Lower lobe of right lung (tissue), 2 donors: ENCODE measurements at regions not wholly inside any gene's neighbourhood (a gene's known extent, or its start where the extent isn't known, plus 50 kb on each side); places are given as distances from the start of the nearest gene placed in this dataset.

Experiments used
- ATAC-seq, 2 donors: fragments of 200-7000 bp; cut with Tn5 transposase; one replicate each; pipeline ENCODE4 v1.9.1; 2020 to 2022; ENCODE audit warnings: mild to moderate bottlenecking in 2 of 2, moderate library complexity in 2 of 2
- DNase-seq: peaks from one replicate; pipeline ENCODE4 v3.0.0-alpha.2; 2020
- H3K27ac ChIP-seq: fragments of 200-600 bp; one replicate; pipeline ENCODE4 v1.8.0; 2022
- H3K27me3 ChIP-seq: fragments of 200-600 bp; one replicate; pipeline ENCODE4 v1.8.0; 2022; ENCODE audit warnings: low read depth
- H3K36me3 ChIP-seq: fragments of 200-600 bp; one replicate; pipeline ENCODE4 v1.8.0; 2022; ENCODE audit warnings: mild to moderate bottlenecking
- H3K4me1 ChIP-seq: fragments of 200-600 bp; one replicate; pipeline ENCODE4 v1.8.0; 2022
- H3K4me3 ChIP-seq: fragments of 200-600 bp; one replicate; pipeline ENCODE4 v1.8.0; 2022; ENCODE audit warnings: mild to moderate bottlenecking
- H3K9me3 ChIP-seq: fragments of 200-600 bp; one replicate; pipeline ENCODE4 v1.8.0; 2022
- CTCF ChIP-seq: fragments of 200-600 bp; IDR thresholded peaks from one replicate; pipeline ENCODE4 v1.8.0; 2022; ENCODE audit warnings: antibody characterized with exemption, mild to moderate bottlenecking
- intact Hi-C: fragments of 100-400 bp; cut with DNase I; formaldehyde crosslinking; loops from one replicate; pipeline ENCODE4 v1.11.0; 2022
- donor health status: DM: no; HTN: yes; CAD: no; lungs with severe emphysema.

GRCh38 chr4:25535701-25536473 is 119.8 kb upstream of the SLC34A2 start:
- intact Hi-C loops = no loop called here
- Histone ChIP-seq H3K27ac (no peak overlapping the region), H3K27me3 (no peaks in the 10 kb centered on the region), H3K36me3 (no peaks in the 10 kb centered on the region), H3K4me3 (no peak overlapping the region), H3K4me1 (peaks cover 6% of the 10 kb centered on the region), H3K9me3 (no peaks in the 10 kb centered on the region)
- DNase-seq (peak; percentile 54), ATAC-seq (peak; percentile 94 to 95)
- no peak for TF ChIP-seq CTCF

DNA sequence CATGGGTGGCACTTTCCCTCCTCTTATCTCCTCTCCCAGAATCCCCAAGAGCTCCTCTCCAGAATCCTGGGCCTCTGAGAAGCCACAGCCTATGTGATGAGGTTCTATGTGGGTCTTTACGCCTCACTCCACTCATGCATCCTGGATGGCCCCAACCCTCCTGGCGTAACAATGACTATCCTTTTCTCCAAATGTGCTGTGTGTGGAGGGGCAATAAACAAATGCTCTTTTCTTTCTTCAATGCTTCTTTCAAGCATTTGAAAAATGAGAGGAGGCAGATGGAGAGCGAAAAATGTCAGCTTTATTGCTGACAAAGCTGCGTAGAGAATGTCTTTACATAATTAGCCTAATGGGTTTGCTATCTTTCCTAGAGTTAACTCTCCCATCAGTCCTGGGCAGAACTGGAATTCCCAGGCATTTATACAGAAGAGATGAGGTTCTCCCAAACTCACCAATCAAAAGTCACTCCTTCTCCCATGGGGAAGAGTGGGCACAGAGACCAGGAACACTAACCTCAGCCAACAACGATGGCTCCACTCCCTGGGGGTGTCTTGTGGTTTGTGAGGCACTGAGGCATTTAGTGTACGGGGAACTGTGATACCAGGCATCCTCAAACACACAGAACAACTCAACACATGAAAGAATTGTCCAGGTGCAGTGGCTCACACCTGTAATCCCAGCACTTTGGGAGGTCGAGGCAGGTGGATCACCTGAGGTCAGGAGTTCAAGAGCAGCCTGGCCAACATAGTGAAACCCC is 118.9 kb upstream of the SLC34A2 start:
- no peaks in the 10 kb centered on the region for H3K27me3 ChIP-seq
- DNase-seq = no peak
- H3K4me3 ChIP-seq = no peak overlapping the region
- no peaks in the 10 kb centered on the region for H3K9me3 ChIP-seq
- H3K36me3 ChIP-seq = no peaks in the 10 kb centered on the region
- H3K4me1 ChIP-seq = peaks cover 6% of the 10 kb centered on the region
- ATAC-seq = peak; percentile 12 to 46
- peak overlapping the region; percentile 46 for H3K27ac ChIP-seq
- TF ChIP-seq CTCF = no peak
- intact Hi-C loops = no loop called here

DNA sequence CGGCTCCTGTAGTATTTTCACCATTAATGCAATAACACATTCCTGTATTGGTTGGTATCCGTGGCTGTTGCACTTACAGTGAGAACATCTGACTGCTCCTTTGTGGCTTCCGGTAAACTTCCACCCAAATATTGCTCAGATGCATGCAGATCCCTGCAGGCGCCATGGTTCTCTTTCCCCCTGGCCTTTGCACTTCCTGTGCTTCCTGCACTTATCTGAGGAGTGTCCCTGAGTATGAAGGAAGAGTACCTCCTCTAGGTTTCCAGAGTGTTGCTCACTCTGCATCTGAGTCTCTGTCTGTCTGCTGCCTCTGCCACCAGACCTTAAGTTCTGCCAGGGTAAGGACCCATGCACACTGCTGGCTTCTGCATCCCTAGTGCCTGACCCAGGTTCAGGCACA is 117.2 kb upstream of the SLC34A2 start:
- no peak for ATAC-seq
- no peak for TF ChIP-seq CTCF
- DNase-seq = no peak
- no peaks in the 10 kb centered on the region for H3K9me3 ChIP-seq
- H3K36me3 ChIP-seq = no peaks in the 10 kb centered on the region
- H3K4me1 ChIP-seq = peaks cover 6% of the 10 kb centered on the region
- no peak overlapping the region for H3K4me3 ChIP-seq
- no peaks in the 10 kb centered on the region for H3K27me3 ChIP-seq
- no peak overlapping the region for H3K27ac ChIP-seq
- intact Hi-C loops = no loop called here

- Histone ChIP-seq H3K9me3 (no peaks in the 10 kb centered on the region), H3K36me3 (no peaks in the 10 kb centered on the region), H3K4me3 (no peak overlapping the region), H3K27me3 (no peaks in the 10 kb centered on the region), H3K27ac (no peak overlapping the region), H3K4me1 (peaks cover 6% of the 10 kb centered on the region)
- DNase-seq (no peak), ATAC-seq (no peak)
- intact Hi-C loops = no loop called here
- no peak for TF ChIP-seq CTCF
These were observed 116.4 kb upstream of the SLC34A2 start for GRCh38 chr4:25539241-25539640.

- DNase-seq = no peak
- no peak for ATAC-seq
- H3K36me3 ChIP-seq = no peaks in the 10 kb centered on the region
- no peaks in the 10 kb centered on the region for H3K4me1 ChIP-seq
- H3K27me3 ChIP-seq = no peaks in the 10 kb centered on the region
- H3K9me3 ChIP-seq = no peaks in the 10 kb centered on the region
- no peak for TF ChIP-seq CTCF
- no peak overlapping the region for H3K4me3 ChIP-seq
- no peak overlapping the region for H3K27ac ChIP-seq
- intact Hi-C loops = no loop called here
These were observed 114.9 kb upstream of the SLC34A2 start for GRCh38 chr4:25540734-25541133.
